ENCODE measurements at regions not wholly inside any gene's neighbourhood (a gene's known extent, or its start where the extent isn't known, plus 50 kb on each side); places are given as distances from the start of the nearest gene placed in this dataset.

DNA sequence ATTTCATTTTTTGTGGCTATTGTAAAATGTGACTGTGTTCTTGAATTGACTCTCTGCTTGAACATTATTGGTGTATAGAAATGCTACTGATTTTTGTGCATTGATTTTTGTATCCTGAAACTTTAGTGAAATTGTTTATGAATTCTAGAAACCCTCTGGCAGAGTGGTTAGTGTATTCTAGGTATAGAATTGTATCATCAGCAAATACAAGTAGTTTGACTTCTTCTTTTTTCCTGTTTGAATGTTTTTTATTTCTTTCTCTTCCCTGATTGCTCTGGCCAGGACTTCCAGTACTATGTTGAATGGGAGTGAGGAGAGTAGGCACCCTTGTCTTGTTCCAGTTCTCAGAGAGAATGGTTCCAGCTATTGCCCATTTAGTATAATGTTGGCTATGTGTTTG is 88.8 kb upstream of the HMHB1 start:
- Histone ChIP-seq H3K27me3 (no peaks in the 10 kb centered on the region), H3K36me3 (no peaks in the 10 kb centered on the region), H3K27ac (no peak overlapping the region), H3K4me3 (no peak overlapping the region), H3K4me1 (no peaks in the 10 kb centered on the region), H3K9me3 (peaks cover 0 to 13% (median 0%) of the 10 kb centered on the region in 3 donors)
- ATAC-seq, result no peak
- no peak for TF ChIP-seq POLR2AphosphoS5 (IDR thresholded peaks at IDR 0.05)
- TF ChIP-seq, protein P1, sequence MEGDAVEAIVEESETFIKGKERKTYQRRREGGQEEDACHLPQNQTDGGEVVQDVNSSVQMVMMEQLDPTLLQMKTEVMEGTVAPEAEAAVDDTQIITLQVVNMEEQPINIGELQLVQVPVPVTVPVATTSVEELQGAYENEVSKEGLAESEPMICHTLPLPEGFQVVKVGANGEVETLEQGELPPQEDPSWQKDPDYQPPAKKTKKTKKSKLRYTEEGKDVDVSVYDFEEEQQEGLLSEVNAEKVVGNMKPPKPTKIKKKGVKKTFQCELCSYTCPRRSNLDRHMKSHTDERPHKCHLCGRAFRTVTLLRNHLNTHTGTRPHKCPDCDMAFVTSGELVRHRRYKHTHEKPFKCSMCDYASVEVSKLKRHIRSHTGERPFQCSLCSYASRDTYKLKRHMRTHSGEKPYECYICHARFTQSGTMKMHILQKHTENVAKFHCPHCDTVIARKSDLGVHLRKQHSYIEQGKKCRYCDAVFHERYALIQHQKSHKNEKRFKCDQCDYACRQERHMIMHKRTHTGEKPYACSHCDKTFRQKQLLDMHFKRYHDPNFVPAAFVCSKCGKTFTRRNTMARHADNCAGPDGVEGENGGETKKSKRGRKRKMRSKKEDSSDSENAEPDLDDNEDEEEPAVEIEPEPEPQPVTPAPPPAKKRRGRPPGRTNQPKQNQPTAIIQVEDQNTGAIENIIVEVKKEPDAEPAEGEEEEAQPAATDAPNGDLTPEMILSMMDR (IDR thresholded peaks at IDR 0.05), result no peak
- no peak for TF ChIP-seq POLR2A (IDR thresholded peaks at IDR 0.05)
- no peak for TF ChIP-seq EP300 (IDR thresholded peaks at IDR 0.05)

DNA sequence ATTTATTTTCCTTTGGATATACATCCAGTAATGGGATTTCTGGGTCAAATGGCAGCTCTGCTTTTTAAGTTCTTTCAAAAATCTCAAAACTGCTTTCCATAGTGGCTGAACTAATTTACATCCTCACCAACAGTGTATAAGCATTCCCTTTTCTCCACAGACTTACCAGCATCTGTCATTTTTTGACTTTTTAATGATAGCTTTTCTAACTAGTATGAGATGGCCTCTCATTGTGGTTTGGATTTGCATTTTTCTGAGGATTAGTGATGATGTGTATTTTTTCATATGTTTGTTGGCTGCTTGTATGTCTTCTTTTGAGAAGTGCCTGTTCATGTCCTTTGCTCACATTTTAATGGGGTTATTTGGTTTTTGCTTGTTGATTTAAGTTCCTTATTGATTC is 90.0 kb upstream of the HMHB1 start:
- no peaks in the 10 kb centered on the region for H3K27me3 ChIP-seq
- no peak overlapping the region for H3K4me3 ChIP-seq
- TF ChIP-seq, protein P1 (IDR thresholded peaks at IDR 0.05), result no peak
- TF ChIP-seq POLR2AphosphoS5 (IDR thresholded peaks at IDR 0.05) (no peak), EP300 (IDR thresholded peaks at IDR 0.05) (no peak), POLR2A (IDR thresholded peaks at IDR 0.05) (no peak)
- H3K4me1 ChIP-seq, result peaks cover 0 to 5% (median 0%) of the 10 kb centered on the region in 3 donors
- peaks cover 0 to 13% (median 0%) of the 10 kb centered on the region in 3 donors for H3K9me3 ChIP-seq
- no peak overlapping the region for H3K27ac ChIP-seq
- ATAC-seq, result no peak
- H3K36me3 ChIP-seq, result no peaks in the 10 kb centered on the region

DNA sequence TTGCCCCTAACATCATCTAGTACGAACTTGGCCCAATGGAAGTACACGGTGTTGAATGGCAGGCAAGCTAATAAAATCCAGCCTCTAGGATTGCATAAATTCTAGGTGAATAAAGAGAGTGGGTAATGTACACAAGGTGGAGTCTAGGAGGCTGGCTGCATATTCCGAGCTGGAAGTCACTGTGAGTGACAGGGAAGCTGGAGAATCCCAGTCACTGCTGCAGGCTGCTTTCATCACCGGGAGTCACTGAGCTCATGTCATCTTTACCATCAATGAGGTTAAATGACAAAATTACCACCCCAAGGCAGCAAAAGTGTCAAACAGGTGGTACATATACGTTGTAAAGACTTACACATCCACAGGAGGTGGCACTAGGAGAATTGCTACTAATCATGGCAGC is 91.3 kb upstream of the HMHB1 start:
- peaks cover 0 to 13% (median 0%) of the 10 kb centered on the region in 3 donors for H3K9me3 ChIP-seq
- no peaks in the 10 kb centered on the region for H3K27me3 ChIP-seq
- H3K27ac ChIP-seq, result no peak overlapping the region
- H3K4me3 ChIP-seq, result no peak overlapping the region
- ATAC-seq, result no peak
- 69 to 76% methylated on average over 4 to 5 of the region's 5 CpGs for WGBS, 2 donors (ENCODE audit: low coverage in 1 of 2)
- TF ChIP-seq POLR2AphosphoS5 (IDR thresholded peaks at IDR 0.05) (no peak), EP300 (IDR thresholded peaks at IDR 0.05) (no peak), POLR2A (IDR thresholded peaks at IDR 0.05) (no peak)
- TF ChIP-seq, protein P1 (IDR thresholded peaks at IDR 0.05), result no peak
- no peaks in the 10 kb centered on the region for H3K36me3 ChIP-seq
- H3K4me1 ChIP-seq, result peaks cover 0 to 13% (median 0%) of the 10 kb centered on the region in 3 donors

DNA sequence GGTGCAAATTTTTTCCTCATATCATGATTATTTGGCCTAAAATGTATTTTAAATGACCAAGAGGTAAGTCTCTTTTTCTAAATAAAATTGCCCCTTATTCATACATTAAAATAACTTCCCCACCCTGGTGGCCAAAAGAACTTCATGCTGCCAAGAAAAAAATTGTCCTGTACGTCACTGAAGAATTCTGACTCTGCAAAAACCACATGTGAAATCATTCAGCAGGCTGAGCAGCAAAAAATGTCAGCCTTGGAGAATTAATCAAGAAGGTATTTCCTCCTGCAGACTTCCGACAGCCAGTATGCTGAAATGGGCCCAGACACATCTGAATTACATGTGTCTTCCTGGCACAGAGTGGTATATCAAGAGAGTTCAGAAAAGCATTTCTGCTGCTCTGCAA is 94.6 kb upstream of the HMHB1 start:
- Histone ChIP-seq H3K36me3 (no peaks in the 10 kb centered on the region), H3K4me1 (peaks cover 4 to 39% (median 5%) of the 10 kb centered on the region in 3 donors), H3K27me3 (no peaks in the 10 kb centered on the region), H3K27ac (no peak overlapping the region), H3K9me3 (no peaks in the 10 kb centered on the region), H3K4me3 (no peak overlapping the region)
- TF ChIP-seq POLR2A (IDR thresholded peaks at IDR 0.05), result no peak
- TF ChIP-seq, protein P1 (IDR thresholded peaks at IDR 0.05), result no peak
- no peak for TF ChIP-seq POLR2AphosphoS5 (IDR thresholded peaks at IDR 0.05)
- no peak for TF ChIP-seq EP300 (IDR thresholded peaks at IDR 0.05)
- no peak for ATAC-seq
- WGBS, 2 donors (ENCODE audit: low coverage in 1 of 2), result 25 to 36% methylated on average over 2 of the region's 2 CpGs

DNA sequence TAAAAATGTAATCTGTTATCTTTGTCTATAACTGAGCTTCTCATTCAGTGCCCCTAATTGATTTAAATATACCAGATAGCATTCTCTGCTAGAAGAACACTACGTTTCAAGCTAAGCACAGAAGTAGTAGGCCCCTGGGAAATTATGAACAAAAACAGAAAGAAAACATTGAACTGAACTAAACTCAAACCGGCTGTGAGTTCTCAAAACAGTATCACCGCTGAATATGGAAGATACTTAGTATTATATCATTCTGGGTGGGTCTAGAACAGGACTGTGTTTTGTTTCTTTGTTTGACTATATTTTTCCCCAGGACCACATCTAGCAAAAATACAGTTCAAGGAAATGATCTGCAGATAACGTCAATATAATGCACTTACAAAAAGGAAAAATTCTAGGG is 95.1 kb upstream of the HMHB1 start:
- no peaks in the 10 kb centered on the region for H3K27me3 ChIP-seq
- TF ChIP-seq POLR2AphosphoS5 (IDR thresholded peaks at IDR 0.05) (no peak), EP300 (IDR thresholded peaks at IDR 0.05) (no peak)
- WGBS, 2 donors (ENCODE audit: low coverage in 1 of 2), result 48 to 51% methylated on average over 4 of the region's 4 CpGs
- no peaks in the 10 kb centered on the region for H3K9me3 ChIP-seq
- H3K4me3 ChIP-seq, result no peak overlapping the region
- peaks cover 4 to 39% (median 5%) of the 10 kb centered on the region in 3 donors for H3K4me1 ChIP-seq
- no peak for ATAC-seq
- H3K36me3 ChIP-seq, result no peaks in the 10 kb centered on the region
- no peak overlapping the region for H3K27ac ChIP-seq

Measured in gastroesophageal sphincter (tissue), 4 donors.